NCI-H1092 (cell line): ENCODE measurements at regions not wholly inside any gene's neighbourhood (a gene's known extent, or its start where the extent isn't known, plus 50 kb on each side); places are given as distances from the start of the nearest gene placed in this dataset.
"Not testable (repeated sequence)": the region's sequence is repeated elsewhere in the genome, so short reads cannot be mapped to it uniquely, and the experiment has no call there.

ENCODE experiments used
- DNase-seq: peaks from one replicate; lab custom pipeline; 2025; lab: John Stamatoyannopoulos, UW

DNA sequence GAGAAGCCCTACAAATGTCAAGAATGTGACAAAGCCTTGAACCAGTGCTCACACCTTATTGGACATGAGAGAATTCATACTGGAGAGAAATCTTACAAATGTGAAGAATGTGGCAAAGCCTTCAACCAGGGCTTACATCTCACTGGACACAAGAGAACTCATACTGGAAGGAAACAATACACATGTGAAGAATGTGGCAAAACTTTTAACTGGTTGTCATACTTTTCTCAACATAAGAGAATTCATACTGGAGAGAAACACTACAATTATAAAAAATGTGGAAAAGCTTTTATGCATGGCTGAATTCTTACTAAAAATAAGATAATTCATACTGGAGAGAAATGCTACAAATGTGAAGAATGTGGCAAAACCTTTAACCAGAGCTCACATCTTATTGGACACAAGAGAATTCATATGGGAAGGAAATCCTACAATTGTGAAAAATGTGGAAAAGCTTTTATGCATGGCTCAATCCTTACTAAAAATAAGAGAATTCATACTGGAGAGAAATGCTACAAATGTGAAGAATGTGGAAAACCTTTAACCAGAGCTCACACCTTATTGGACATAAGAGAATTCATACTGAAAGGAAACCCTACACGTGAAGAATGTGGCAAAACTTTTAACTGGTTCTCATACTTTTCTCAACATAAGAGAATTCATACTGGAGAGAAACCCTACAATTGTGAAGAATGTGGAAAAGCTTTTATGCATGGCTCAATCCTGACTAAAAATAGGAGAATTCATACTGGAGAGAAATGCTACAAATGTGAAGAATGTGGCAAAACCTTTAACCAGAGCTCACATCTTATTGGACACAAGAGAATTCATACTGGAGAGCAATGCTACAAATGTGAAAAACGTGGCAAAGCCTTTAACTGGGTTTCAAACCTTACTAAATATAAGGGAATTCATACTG is 350.6 kb upstream of the NUPR2 start:
- not testable (repeated sequence) for DNase-seq

DNA sequence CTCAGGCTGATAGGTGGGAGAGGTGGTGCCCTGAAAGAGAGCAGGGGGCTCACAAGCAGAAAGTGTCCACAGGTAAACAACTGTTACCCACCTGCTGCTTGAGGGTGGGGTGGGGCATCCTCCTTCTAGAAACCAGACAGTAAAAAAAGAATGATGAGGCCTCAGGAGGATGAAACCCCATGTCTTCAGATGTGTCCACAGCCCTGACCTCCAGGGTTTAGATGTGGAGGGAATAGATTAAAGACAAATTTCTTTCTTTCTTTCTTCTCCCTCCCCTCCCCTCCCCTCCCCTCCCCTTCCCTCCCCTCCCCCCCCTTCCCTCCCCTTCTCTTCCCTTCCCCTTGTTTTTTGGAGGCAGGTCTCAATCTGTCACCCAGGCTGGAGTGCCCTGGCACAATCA is 333.5 kb upstream of the NUPR2 start:
- no peak for DNase-seq

DNA sequence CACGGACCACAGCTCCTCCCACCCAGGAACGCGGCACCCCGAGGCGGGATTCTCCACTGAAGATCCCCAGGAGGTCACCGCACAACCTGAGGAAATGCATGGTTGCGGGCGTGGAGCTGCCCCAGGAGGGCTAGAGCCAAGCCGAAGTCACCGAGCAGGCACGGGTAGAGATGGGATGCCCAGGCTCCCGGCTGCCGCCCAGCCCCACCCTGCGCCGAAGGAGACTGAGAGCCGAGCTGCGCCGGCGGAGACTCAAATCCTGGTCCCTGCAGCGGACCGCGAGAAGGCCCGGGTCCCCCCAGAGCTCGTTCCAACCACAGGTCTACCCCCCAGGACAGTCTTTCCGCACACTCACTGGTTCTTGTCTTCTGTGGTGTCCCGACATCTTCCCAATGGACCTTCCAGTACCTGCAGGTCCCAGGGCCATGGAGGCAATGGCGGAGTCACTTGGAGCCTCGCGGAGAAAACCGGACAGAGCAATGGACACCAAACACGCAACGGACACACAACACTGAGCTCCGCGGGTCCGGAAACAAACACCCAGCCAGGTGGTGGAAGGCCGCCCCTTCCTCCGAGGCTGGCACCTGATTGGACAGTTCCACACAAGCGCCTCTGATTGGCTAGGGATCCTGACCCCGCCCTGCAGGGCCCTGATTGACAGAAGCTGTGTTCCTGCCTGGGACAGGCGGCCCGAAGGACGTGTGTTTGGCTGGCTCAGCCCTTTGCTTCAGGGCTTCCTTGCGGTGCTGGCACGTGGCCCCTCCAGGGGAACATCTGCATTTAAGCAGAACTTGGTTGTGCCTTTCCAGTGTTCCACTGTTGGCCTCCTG is 331.9 kb upstream of the NUPR2 start:
- no peak for DNase-seq

DNA sequence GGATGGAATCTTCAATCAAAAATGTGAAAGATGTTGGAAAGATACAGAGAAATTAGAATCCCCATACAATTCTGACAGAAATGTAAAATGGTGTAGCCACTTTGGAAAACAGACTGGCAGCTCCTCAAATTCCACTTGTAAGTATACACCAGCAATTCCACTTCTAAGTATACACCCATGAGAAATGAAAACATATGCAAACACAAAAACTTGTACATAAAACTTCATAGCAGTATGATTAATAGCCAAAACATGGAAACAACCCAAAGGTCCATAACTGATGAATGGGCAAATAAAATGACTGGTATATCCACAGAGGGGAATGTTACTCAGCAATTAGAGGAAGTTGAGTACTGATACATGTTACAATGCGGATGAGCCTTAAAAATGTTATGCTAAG is 304.3 kb upstream of the NUPR2 start:
- DNase-seq, result not testable (repeated sequence)

DNA sequence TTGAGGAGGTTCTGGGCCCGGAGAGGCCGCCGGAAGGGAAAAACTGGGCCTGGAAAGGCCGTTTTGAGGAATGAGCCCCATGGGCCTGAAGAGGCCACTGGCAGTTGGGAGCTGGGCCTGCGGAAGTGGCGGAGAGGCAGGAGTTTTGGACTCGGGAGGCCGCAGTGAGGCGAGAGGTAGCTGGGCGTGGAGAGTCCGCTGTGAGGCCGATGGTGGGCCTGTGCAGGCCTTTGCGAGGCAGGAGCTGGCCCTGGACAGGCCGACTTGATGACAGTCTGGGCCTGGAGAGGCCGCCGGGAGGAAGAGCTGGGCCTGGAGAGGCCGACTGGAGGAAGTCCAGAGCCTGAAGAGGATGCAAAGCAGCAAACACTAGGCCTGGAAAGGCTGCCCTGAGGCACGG is 259.0 kb upstream of the NUPR2 start:
- DNase-seq, result no peak

DNA sequence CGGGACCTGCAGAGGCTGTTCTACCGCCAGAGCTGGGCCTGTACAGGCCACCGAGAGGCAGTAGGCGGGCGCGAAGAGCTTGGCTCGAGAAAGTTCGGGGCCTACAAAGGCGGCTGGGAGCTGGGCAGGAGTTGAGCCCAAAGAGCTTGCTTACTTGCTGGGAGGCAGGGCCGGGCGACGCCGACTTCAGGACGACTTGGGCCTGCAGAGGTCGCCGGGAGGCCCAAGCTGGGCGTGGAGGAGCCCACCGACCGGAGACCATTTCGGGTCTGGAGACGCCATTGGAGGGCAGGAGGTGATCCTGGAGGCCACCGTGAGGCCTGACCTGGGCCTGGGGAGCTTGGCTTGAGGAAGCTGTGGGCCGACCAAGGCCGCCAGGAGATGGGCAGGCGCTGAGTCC is 258.4 kb upstream of the NUPR2 start:
- DNase-seq, result not testable (repeated sequence)

DNA sequence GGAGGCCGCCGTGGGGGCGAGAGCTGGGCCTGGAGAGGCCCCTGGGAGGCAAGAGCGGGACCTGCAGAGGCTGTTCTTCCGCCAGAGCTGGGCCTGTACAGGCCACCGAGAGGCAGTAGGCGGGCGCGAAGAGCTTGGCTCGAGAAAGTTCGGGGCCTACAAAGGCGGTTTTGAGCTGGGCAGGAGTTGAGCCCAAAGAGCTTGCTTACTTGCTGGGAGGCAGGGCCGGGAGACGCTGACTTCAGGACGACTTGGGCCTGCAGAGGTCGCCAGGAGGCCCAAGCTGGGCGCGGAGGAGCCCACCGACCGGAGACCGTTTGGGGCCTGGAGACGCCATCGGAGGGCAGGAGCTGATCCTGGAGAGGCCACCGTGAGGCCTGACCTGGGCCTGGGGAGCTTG is 257.1 kb upstream of the NUPR2 start:
- DNase-seq, result not testable (repeated sequence)

DNA sequence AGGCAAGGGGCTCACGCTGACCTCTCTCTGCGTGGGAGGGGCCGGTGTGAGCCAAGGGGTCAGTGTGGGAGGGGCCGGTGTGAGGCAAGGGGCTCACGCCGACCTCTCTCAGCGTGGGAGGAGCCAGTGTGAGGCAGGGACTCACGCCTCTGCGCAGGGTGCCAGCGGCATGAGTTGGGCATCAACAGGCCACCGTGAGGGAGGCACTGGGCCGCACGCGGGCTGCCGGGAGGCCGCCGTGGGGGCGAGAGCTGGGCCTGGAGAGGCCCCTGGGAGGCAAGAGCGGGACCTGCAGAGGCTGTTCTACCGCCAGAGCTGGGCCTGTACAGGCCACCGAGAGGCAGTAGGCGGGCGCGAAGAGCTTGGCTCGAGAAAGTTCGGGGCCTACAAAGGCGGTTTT is 255.6 kb upstream of the NUPR2 start:
- DNase-seq, result not testable (repeated sequence)

DNA sequence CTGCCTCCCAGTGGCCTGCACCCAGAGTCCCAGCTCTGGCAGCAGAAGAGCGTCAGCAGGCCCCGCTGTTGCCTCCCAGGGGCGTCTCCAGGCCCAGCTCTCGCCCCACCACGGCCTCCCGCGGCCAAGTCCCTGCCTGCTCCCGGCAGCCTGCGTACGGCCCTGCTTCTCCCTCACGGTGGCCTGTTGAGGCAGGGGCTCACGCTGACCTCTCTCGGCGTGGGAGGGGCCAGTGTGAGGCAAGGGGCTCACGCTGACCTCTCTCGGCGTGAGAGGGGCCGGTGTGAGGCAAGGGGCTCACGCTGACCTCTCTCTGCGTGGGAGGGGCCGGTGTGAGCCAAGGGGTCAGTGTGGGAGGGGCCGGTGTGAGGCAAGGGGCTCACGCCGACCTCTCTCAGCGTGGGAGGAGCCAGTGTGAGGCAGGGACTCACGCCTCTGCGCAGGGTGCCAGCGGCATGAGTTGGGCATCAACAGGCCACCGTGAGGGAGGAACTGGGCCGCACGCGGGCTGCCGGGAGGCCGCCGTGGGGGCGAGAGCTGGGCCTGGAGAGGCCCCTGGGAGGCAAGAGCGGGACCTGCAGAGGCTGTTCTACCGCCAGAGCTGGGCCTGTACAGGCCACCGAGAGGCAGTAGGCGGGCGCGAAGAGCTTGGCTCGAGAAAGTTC is 254.1 kb upstream of the NUPR2 start:
- not testable (repeated sequence) for DNase-seq

DNA sequence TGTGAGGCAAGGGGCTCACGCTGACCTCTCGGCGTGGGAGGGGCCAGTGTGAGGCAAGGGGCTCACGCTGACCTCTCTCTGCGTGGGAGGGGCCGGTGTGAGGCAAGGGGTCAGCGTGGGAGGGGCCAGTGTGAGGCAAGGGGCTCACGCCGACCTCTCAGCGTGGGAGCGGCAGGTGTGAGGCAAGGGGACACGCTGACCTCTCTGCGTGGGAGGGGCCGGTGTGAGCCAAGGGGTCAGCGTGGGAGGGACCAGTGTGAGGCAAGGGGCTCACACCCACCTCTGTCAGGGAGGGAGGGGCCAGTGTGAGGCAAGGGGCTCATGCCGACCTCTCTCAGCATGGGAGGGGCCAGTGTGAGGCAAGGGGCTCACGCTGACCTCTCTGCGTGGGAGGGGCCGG is 251.7 kb upstream of the NUPR2 start:
- not testable (repeated sequence) for DNase-seq

DNA sequence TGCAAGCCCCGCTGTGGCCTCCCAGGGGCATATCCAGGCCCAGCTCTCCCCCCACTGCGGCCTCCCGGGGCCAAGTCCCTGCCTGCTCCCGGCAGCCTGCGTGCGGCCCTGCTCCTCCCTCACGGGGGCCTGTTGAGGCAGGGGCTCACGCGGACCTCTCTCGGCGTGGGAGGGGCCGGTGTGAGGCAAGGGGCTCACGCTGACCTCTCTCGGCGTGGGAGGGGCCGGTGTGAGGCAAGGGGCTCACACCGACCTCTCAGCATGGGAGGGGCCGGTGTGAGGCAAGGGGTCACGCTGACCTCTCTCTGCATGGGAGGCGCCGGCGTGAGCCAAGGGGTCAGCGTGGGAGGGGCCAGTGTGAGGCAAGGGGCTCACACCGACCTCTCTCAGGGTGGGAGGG is 251.2 kb upstream of the NUPR2 start:
- DNase-seq, result not testable (repeated sequence)

DNA sequence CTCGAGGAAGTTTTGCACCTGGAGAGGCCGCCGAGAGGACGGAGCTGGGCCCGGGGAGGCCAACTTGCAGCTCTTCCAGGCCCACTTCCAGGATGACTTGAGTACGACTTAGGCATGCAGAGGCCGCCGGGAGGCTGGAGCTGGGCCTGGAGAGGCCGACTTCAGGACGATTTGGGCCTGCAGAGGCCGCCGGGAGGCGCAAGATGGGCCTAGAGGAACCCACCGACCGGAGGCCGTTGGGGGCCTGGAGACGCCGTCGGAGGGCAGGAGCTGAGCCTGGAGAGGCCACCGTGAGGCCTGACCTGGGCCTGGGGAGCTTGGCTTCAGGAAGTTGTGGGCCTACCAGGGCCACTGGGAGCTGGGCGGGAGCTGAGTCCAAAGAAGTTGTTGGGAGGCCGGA is 250.5 kb upstream of the NUPR2 start:
- DNase-seq, result not testable (repeated sequence)

DNA sequence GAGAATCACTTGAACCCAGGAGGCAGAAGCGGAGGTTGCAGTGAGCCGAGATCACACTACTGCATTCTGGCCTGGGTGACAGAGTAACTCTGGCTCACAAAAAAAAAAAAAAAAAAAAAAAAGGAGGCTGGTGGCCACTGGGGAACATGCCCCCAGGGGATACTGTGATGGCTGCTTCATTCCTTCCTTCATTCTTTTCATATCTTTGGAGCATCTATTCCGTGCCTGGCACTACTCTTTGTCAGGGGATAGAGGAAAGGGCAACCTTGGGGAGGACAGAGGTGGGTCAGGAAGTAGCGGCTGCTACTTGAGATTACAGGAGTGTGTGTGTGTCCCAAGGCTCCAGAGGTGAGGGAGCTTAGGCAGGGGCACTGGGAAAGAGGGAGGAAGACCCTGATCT is 236.4 kb upstream of the NUPR2 start:
- DNase-seq, result not testable (repeated sequence)

DNA sequence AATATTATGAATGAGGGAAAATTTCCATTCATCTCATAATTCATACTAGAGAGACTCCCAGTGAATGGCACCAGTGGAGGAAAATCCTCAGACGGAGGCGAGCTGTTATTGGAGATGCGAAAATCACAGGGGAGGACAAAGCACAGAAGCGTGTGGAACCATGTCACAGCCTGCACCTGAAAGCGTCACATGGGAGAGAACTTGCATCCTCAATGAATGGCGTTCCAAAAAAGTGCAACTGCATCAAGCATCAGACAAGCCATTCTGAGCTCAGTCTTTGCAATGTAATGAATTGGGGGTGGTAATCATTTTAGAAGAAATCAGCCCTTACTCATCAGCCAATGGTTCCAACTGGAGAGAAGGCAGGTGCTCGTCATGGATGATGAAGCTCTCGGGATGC is 235.0 kb upstream of the NUPR2 start:
- not testable (repeated sequence) for DNase-seq

DNA sequence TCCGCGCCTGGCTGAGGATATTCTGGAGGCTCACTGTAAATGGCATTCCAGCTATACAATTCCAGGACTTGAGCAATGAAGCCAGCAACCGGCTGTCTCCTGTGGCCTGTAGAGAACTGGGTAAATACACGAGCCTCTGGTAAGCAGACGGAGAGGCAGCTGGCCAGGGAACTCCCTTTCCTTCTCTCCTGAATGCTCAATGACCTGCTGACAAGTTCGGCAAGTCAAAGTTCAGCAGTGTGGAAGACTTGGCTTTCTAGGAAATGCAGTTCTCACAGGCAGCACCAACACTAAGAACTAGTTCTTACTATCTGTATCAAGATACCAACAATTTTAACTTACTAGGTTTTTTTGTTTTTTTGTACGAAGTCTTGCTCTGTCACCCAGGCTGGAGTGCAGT is 232.1 kb upstream of the NUPR2 start:
- DNase-seq, result not testable (repeated sequence)

DNA sequence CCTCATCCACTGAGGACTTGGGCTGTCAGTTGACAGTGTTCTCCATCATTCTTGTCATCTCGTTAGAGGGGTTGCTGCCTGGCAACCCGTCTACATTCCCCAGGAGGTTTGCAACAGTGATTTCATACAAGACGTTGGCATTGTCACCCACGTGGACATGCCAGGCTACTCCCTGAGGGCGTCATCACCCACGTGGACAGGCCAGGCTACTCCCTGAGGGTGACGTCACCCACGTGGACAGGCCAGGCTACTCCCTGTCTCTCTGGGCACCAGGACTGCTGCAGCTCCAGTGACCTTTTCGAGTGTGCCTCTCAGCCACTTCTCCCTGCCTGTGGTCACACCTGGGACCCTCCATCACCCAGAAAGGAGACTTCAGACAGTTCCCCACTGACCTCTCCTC is 212.1 kb upstream of the NUPR2 start:
- DNase-seq, result not testable (repeated sequence)

DNA sequence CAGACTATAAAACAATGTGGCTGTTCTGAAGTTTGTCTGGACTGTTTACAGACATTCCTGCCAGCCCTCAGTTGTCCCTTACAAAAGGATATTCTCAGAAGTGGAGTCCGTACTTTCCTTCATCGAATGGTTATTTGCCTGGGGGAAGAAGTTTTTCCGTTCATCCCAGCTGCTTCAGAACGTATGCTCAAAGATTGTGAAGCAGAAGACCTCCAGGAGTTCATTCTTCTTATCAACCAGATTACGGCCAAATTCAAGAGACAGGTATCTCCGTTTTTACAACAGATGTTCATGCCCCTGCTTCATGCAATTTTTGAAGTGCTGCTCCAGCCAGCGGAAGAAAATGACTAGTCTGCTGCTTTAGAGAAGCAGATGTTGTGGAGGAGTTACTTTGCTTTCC is 174.3 kb upstream of the NUPR2 start:
- DNase-seq, result no peak

DNA sequence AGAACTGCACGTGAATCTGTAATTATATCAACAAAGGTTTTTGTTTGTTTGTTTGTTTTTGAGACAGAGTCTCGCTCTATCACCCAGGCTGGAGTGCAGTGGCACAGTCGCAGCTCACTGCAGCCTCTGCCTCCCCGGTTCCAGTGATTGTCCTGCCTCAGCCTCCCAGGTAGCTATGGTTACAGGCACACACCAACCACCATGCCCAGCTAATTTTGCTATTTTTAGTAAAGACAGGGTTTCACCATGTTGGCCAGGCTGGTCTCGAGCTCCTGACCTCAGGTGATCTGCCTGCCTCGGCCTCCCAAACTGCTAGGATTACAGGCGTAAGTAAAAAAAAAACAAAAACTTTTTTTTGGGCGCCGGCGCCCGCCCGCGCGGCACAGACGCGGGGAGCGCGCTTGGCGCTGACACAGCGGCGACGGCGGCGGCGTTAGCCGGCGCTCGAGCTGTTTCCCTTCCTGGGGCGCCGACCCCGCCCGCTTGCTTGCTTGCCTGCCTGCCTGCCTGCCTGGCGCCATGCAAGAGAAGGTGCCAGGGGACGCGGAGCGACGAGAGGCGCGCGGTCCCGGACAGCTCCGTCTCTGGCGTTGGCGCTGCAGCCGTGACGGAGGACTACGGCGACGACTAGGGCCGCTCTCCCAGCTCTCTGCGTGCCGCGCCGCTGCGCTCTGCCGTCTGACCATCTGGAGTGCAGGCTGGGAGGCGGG is 171.4 kb upstream of the NUPR2 start:
- DNase-seq, result peak; percentile 45

DNA sequence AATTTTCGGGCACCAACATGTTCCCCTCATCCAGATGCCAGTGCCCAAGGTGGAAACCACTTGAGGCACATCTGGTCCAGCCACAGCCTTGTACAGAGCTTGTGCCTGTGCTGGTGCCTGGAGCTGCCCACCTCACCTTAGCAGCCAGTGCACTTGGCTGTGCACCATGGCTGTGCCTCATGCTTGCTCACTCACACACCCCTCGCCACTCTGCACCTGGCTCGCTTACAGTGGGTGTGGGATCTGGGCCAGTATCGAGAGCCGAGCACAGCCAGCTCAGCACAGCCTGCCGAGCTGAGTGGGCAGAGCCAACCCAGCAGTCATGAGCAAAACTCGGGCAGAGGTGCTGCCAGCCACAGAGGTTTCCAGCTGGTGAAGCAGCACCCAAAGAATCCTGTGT is 139.9 kb upstream of the NUPR2 start:
- peak; percentile 11 for DNase-seq

DNA sequence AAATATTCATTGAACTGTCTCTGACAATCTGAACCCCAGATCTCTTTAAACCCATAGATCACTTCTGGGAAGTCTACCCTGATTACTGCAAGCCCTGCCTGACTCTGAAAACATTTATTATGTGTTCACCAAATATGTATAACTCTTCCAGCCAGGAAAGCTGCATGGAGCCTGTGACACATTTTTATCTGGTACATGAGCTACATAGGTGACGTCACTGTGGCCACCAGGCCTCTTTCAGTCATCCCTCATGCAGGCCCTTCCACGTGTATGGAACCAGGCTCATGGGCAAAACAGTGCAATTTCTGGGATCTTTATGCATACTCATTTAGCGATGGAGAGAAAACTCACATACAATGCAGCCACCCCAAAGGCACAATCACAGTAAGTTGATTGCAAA is 133.9 kb upstream of the NUPR2 start:
- no peak for DNase-seq

DNA sequence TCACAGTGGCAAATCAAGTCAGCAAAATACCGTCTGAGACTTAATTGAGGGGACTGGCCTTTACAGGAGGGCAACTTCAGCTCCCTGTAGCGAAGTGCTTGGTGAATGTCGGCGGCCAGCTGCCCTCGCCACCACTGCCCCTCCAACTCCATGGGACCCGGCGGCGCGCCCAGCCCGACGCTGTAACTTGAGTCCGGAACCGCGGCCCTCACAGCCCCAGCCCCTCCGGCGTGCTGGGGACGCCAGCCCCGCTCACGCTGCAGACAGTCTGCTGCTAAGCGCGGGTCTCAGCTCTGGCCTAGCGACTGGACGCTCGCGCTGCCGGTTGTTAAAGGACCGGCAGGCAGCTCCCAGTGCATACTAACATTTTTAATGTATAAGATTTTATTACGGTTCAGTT is 113.4 kb upstream of the NUPR2 start:
- DNase-seq, result no peak

DNA sequence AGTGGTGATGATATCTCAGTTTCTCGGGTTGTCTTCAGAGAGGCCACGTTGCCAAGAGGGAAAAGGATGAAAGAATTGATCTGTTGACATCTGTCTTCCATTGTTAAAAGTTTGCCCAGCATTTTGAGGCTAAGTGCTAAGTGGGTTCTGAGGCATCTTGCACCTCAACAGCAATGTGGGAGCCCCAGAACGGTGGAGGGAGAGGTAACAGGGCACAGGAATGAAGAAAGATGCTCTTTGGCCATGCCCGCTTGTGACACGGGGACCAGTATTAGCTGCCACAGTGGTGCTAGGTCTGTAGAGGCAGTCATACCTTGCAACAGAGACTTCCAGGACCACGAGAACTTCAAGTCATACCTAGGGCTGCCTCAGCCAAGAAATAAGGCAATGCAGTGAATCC is 106.6 kb upstream of the NUPR2 start:
- no peak for DNase-seq
